ENCODE measurements at regions not wholly inside any gene's neighbourhood (a gene's known extent, or its start where the extent isn't known, plus 50 kb on each side); places are given as distances from the start of the nearest gene placed in this dataset.

GRCh38 chr5:20636686-20637085 lies 648.7 kb upstream of the CDH18 start:
- H3K4me3 ChIP-seq (ENCODE audit: low read length), result no peak overlapping the region
- peaks cover 12% of the 10 kb centered on the region for H3K36me3 Mint-ChIP-seq
- H3K9me3 ChIP-seq (ENCODE audit: control insufficient read depth, insufficient read depth, low read length), result peaks cover 18% of the 10 kb centered on the region
- no peaks in the 10 kb centered on the region for H3K36me3 ChIP-seq (ENCODE audit: control insufficient read depth, insufficient read depth, low read length)
- ATAC-seq, result no peak
- intact Hi-C loops (cut with micrococcal nuclease), result no loop called here
- no peak overlapping the region for H3K27ac Mint-ChIP-seq
- WGBS (ENCODE audit: insufficient coverage), result no CpG with 5 or more reads among the region's 1 CpG
- peaks cover 5 to 26% of the 10 kb centered on the region in 2 donors for H3K9me3 Mint-ChIP-seq
- no peak overlapping the region for H3K27ac ChIP-seq (ENCODE audit: low read length)
- no peak for DNase-seq
- no peaks in the 10 kb centered on the region for H3K4me1 ChIP-seq (ENCODE audit: control insufficient read depth, insufficient read depth, low read length)
- TF ChIP-seq, protein P1, sequence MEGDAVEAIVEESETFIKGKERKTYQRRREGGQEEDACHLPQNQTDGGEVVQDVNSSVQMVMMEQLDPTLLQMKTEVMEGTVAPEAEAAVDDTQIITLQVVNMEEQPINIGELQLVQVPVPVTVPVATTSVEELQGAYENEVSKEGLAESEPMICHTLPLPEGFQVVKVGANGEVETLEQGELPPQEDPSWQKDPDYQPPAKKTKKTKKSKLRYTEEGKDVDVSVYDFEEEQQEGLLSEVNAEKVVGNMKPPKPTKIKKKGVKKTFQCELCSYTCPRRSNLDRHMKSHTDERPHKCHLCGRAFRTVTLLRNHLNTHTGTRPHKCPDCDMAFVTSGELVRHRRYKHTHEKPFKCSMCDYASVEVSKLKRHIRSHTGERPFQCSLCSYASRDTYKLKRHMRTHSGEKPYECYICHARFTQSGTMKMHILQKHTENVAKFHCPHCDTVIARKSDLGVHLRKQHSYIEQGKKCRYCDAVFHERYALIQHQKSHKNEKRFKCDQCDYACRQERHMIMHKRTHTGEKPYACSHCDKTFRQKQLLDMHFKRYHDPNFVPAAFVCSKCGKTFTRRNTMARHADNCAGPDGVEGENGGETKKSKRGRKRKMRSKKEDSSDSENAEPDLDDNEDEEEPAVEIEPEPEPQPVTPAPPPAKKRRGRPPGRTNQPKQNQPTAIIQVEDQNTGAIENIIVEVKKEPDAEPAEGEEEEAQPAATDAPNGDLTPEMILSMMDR (IDR thresholded peaks at IDR 0.05), result no peak
- H3K4me1 Mint-ChIP-seq, result no peaks in the 10 kb centered on the region
- no peaks in the 10 kb centered on the region for H3K27me3 Mint-ChIP-seq (ENCODE audit: low read depth in 2 of 2)
- no peak overlapping the region for H3K4me3 Mint-ChIP-seq
- no peaks in the 10 kb centered on the region for H3K27me3 ChIP-seq (ENCODE audit: control insufficient read depth, insufficient read depth, low read length)

DNA sequence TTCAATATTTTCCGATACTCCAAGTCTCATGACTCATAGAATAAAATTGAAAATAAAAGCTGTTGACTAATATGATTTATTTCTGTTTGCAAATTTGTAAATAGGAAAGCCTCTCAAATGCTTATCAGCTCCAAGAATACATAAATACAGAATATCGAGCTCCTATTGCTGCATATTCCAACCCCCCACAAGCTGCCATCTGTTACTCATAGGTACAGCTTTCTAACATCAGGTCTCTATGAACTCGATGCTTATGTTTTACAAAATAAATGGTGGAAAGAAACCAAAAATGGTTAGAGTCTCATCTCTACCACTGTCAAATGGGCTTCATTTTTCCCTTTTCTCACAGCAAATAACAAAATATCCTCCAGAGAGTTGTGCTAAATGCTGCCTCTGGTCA lies 631.6 kb upstream of the CDH18 start:
- 80% methylated on average over 2 of the region's 3 CpGs for WGBS (ENCODE audit: insufficient coverage)
- H3K27ac Mint-ChIP-seq, result no peak overlapping the region

GRCh38 chr5:20618340-20618739 lies 630.3 kb upstream of the CDH18 start:
- intact Hi-C loops (cut with micrococcal nuclease), result no loop called here
- no peaks in the 10 kb centered on the region for H3K36me3 Mint-ChIP-seq
- Histone ChIP-seq H3K4me3 (ENCODE audit: low read length) (no peak overlapping the region), H3K27ac (ENCODE audit: low read length) (no peak overlapping the region), H3K9me3 (ENCODE audit: control insufficient read depth, insufficient read depth, low read length) (no peaks in the 10 kb centered on the region), H3K36me3 (ENCODE audit: control insufficient read depth, insufficient read depth, low read length) (no peaks in the 10 kb centered on the region), H3K27me3 (ENCODE audit: control insufficient read depth, insufficient read depth, low read length) (no peaks in the 10 kb centered on the region), H3K4me1 (ENCODE audit: control insufficient read depth, insufficient read depth, low read length) (no peaks in the 10 kb centered on the region)
- no peak for ATAC-seq
- peaks cover 6 to 18% of the 10 kb centered on the region in 2 donors for H3K9me3 Mint-ChIP-seq
- DNase-seq, result no peak
- TF ChIP-seq, protein P1 (IDR thresholded peaks at IDR 0.05), result no peak
- H3K27me3 Mint-ChIP-seq (ENCODE audit: low read depth in 2 of 2), result no peaks in the 10 kb centered on the region
- no peak overlapping the region for H3K4me3 Mint-ChIP-seq
- H3K27ac Mint-ChIP-seq, result no peak overlapping the region
- no CpG with 5 or more reads among the region's 1 CpG for WGBS (ENCODE audit: insufficient coverage)
- no peaks in the 10 kb centered on the region for H3K4me1 Mint-ChIP-seq

More for the DNA sequence above, 631.6 kb upstream of the CDH18 start:
- H3K4me3 Mint-ChIP-seq, result no peak overlapping the region
- H3K4me1 ChIP-seq (ENCODE audit: control insufficient read depth, insufficient read depth, low read length), result no peaks in the 10 kb centered on the region
- no peaks in the 10 kb centered on the region for H3K36me3 ChIP-seq (ENCODE audit: control insufficient read depth, insufficient read depth, low read length)
- intact Hi-C loops (cut with micrococcal nuclease), result no loop called here
- H3K27me3 Mint-ChIP-seq (ENCODE audit: low read depth in 2 of 2), result no peaks in the 10 kb centered on the region
- H3K4me1 Mint-ChIP-seq, result no peaks in the 10 kb centered on the region
- no peak overlapping the region for H3K27ac ChIP-seq (ENCODE audit: low read length)
- H3K4me3 ChIP-seq (ENCODE audit: low read length), result no peak overlapping the region
- H3K9me3 ChIP-seq (ENCODE audit: control insufficient read depth, insufficient read depth, low read length), result no peaks in the 10 kb centered on the region
- TF ChIP-seq, protein P1 (IDR thresholded peaks at IDR 0.05), result no peak
- no peaks in the 10 kb centered on the region for H3K27me3 ChIP-seq (ENCODE audit: control insufficient read depth, insufficient read depth, low read length)
- DNase-seq (no peak), ATAC-seq (no peak)
- H3K36me3 Mint-ChIP-seq, result no peaks in the 10 kb centered on the region
- H3K9me3 Mint-ChIP-seq, result peaks cover 4 to 18% of the 10 kb centered on the region in 2 donors

GRCh38 chr5:20617841-20618240 lies 629.8 kb upstream of the CDH18 start:
- H3K4me1 ChIP-seq (ENCODE audit: control insufficient read depth, insufficient read depth, low read length), result no peaks in the 10 kb centered on the region
- ATAC-seq (no peak), DNase-seq (no peak)
- H3K9me3 ChIP-seq (ENCODE audit: control insufficient read depth, insufficient read depth, low read length), result no peaks in the 10 kb centered on the region
- WGBS (ENCODE audit: insufficient coverage), result 86% methylated on average over 3 of the region's 3 CpGs
- no peaks in the 10 kb centered on the region for H3K27me3 Mint-ChIP-seq (ENCODE audit: low read depth in 2 of 2)
- no peak overlapping the region for H3K27ac ChIP-seq (ENCODE audit: low read length)
- intact Hi-C loops (cut with micrococcal nuclease), result no loop called here
- H3K4me1 Mint-ChIP-seq, result no peaks in the 10 kb centered on the region
- no peak overlapping the region for H3K27ac Mint-ChIP-seq
- no peak overlapping the region for H3K4me3 ChIP-seq (ENCODE audit: low read length)
- no peaks in the 10 kb centered on the region for H3K27me3 ChIP-seq (ENCODE audit: control insufficient read depth, insufficient read depth, low read length)
- H3K9me3 Mint-ChIP-seq, result peaks cover 6 to 18% of the 10 kb centered on the region in 2 donors
- TF ChIP-seq, protein P1 (IDR thresholded peaks at IDR 0.05), result no peak
- no peaks in the 10 kb centered on the region for H3K36me3 ChIP-seq (ENCODE audit: control insufficient read depth, insufficient read depth, low read length)
- H3K4me3 Mint-ChIP-seq, result no peak overlapping the region
- H3K36me3 Mint-ChIP-seq, result no peaks in the 10 kb centered on the region

Measured in natural killer cell (primary cell).